Chondrocyte (in vitro differentiated cells): ENCODE measurements at regions not wholly inside any gene's neighbourhood (a gene's known extent, or its start where the extent isn't known, plus 50 kb on each side); places are given as distances from the start of the nearest gene placed in this dataset.

Experiments
- DNase-seq: peaks from one replicate; pipeline ENCODE4 v3.0.0; 2021; ENCODE audit warnings: mixed read lengths, low spot score
- H3K27ac Mint-ChIP-seq: one replicate; pipeline ENCODE4 v1.8.0; 2021; ENCODE audit warnings: mild to moderate bottlenecking, moderate library complexity, mixed read lengths; ENCODE audit not compliant: unreplicated experiment
- H3K27me3 Mint-ChIP-seq: 2 replicates; pipeline ENCODE4 v1.8.0; 2021; ENCODE audit warnings: low read depth, mixed read lengths
- H3K36me3 Mint-ChIP-seq: 2 replicates; pipeline ENCODE4 v1.8.0; 2021; ENCODE audit warnings: low read depth, mixed read lengths
- H3K4me1 Mint-ChIP-seq: 2 replicates; pipeline ENCODE4 v1.8.0; 2021; ENCODE audit warnings: low read depth, mild to moderate bottlenecking, mixed read lengths
- H3K4me3 Mint-ChIP-seq: one replicate; pipeline ENCODE4 v1.8.0; 2021; ENCODE audit warnings: mild to moderate bottlenecking, moderate library complexity, mixed read lengths; ENCODE audit not compliant: unreplicated experiment
- H3K9me3 Mint-ChIP-seq: 2 replicates; pipeline ENCODE4 v1.8.0; 2021; ENCODE audit warnings: low read depth, mixed read lengths
- CTCF ChIP-seq: fragments of 200-600 bp; sonication (generic); IDR thresholded peaks from 2 replicates; pipeline ENCODE4 v1.5.0; 2021; ENCODE audit warnings: antibody characterized with exemption, mild to moderate bottlenecking, moderate library complexity

GRCh38 chr1:232149287-232150201, 480.4 kb downstream of the SIPA1L2 start:
- Mint-ChIP-seq H3K27me3 (no peaks in the 10 kb centered on the region), H3K27ac (peak overlapping the region; percentile 4), H3K4me1 (peaks cover 8% of the 10 kb centered on the region), H3K36me3 (peaks cover 1% of the 10 kb centered on the region), H3K9me3 (no peaks in the 10 kb centered on the region), H3K4me3 (no peak overlapping the region)
- DNase-seq: no peak
- no peak for TF ChIP-seq CTCF

- Mint-ChIP-seq H3K4me3 (no peak overlapping the region), H3K27me3 (no peaks in the 10 kb centered on the region), H3K4me1 (peaks cover 29% of the 10 kb centered on the region), H3K9me3 (no peaks in the 10 kb centered on the region), H3K27ac (no peak overlapping the region), H3K36me3 (peaks cover 1% of the 10 kb centered on the region)
- no peak for DNase-seq
- no peak for TF ChIP-seq CTCF
Observed at GRCh38 chr1:232147215-232147614, 482.7 kb downstream of the SIPA1L2 start.

- H3K4me3 Mint-ChIP-seq: no peak overlapping the region
- no peaks in the 10 kb centered on the region for H3K27me3 Mint-ChIP-seq
- TF ChIP-seq CTCF: no peak
- no peaks in the 10 kb centered on the region for H3K9me3 Mint-ChIP-seq
- H3K36me3 Mint-ChIP-seq: peaks cover 1% of the 10 kb centered on the region
- H3K4me1 Mint-ChIP-seq: peaks cover 33% of the 10 kb centered on the region
- no peak overlapping the region for H3K27ac Mint-ChIP-seq
- no peak for DNase-seq
Observed at GRCh38 chr1:232146514-232146913, 483.4 kb downstream of the SIPA1L2 start.

GRCh38 chr1:232145768-232146167, 484.2 kb downstream of the SIPA1L2 start:
- H3K27ac Mint-ChIP-seq: no peak overlapping the region
- H3K27me3 Mint-ChIP-seq: no peaks in the 10 kb centered on the region
- no peak overlapping the region for H3K4me3 Mint-ChIP-seq
- H3K4me1 Mint-ChIP-seq: peaks cover 33% of the 10 kb centered on the region
- no peak for TF ChIP-seq CTCF
- no peak for DNase-seq
- H3K36me3 Mint-ChIP-seq: peaks cover 2% of the 10 kb centered on the region
- no peaks in the 10 kb centered on the region for H3K9me3 Mint-ChIP-seq

- H3K36me3 Mint-ChIP-seq: peaks cover 3% of the 10 kb centered on the region
- H3K27me3 Mint-ChIP-seq: no peaks in the 10 kb centered on the region
- DNase-seq: no peak
- H3K27ac Mint-ChIP-seq: no peak overlapping the region
- H3K9me3 Mint-ChIP-seq: no peaks in the 10 kb centered on the region
- no peak overlapping the region for H3K4me3 Mint-ChIP-seq
- peaks cover 28% of the 10 kb centered on the region for H3K4me1 Mint-ChIP-seq
- no peak for TF ChIP-seq CTCF
Observed at GRCh38 chr1:232144696-232145230, 485.2 kb downstream of the SIPA1L2 start.
